ENCODE measurements at regions not wholly inside any gene's neighbourhood (a gene's known extent, or its start where the extent isn't known, plus 50 kb on each side); places are given as distances from the start of the nearest gene placed in this dataset.
A peak's percentile ranks its signal among the peaks of the same experiment; 100 is the strongest.
"Not testable (repeated sequence)": the region's sequence is repeated elsewhere in the genome, so short reads cannot be mapped to it uniquely, and the experiment has no call there.

DNA sequence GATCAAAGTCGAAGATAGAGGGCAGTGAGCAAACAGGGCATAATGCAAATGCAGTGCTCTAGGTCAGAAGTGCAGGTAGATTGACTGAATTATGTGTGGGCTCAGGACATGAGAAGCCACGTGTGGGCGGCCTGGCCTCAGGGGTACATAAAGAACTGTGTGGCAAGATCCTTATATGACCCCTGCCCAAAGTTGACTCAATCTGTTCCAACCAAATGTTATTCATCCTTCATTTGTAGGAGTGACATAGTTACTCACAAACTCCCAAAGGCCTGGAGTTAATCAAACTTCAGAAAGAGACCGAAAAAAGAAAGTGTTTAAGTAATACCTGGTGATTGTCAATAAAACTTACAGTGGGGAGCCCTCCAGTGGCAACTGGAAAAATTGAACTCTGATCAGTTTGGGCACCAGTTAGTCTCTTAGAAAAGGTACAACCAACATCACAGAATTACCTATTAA is 150.4 kb upstream of the FAR2 start:
- DNase-seq: peak; percentile 49

DNA sequence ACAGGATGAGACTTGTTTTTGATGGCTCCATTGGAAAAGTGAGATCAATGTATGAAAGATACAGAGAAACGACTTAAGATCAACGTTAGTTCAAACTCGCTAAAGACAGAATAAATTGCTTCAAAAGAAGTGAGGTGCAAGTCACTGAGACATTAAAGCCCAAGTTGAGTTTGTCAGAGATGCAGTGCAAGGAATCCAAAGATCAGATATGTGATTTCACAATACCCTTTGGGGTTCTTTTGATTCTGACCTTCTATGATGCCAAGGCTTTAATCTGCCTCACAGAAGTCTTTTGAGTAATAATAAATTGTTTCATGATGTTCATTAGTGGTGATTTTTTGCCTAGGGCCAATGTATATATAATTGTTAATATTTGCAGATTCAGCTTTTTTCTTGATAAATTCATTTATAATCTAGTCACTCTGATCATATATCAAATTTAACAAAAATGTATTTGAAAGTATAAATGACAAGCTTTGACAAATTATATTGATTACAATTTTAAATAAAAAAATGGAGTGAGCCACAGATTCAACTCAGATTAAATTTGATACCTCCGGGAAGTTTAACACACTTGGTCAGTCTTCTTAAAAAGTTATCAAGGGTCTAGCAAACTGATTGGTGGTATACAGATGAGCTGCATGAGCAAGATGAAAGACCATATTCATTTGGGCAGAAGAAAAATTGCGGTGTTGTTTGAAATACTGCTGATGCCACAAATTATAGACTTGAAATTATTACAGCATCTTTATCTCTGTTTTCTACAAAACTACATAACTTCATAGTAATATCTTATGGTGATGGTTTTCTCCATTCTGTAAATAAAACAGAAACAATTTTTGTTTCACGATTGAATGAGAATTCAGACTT is 144.8 kb upstream of the FAR2 start:
- DNase-seq: no peak

DNA sequence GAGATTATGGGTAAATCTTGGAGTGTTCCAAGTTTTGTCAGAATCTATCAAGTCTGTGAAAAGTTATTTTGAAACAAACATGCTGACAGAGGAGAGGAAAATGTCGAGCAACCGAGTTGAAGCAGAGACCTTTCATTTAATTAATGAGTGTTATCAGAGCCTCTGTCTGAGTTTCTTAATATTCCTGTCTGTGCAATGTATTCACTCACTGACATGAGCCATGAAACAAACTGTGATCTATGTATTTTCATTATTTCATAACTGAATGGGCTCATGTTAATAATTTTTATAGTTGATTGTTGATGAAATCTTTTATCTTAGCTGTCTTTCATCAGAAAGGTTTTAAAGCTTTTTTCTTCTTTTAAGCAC is 144.2 kb upstream of the FAR2 start:
- no peak for DNase-seq

DNA sequence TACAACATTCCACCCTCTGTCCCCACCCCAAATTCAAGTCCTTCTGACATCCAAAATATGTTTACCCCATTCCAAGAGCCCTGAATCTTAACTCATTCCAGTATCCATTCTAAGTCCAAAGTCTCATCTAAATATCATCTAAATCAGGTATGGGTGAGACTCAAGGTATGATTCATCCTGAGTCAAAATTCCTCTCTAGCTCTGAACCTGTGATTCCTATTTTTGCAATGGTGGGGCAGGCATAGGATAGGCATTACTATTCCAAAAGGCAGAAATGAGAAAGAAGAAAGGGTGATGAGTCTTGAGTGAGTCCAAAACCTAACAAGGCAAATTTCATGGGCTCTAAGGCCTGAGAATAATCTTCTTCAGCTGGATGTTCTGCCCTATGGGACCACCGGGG is 140.3 kb upstream of the FAR2 start:
- no peak for DNase-seq

DNA sequence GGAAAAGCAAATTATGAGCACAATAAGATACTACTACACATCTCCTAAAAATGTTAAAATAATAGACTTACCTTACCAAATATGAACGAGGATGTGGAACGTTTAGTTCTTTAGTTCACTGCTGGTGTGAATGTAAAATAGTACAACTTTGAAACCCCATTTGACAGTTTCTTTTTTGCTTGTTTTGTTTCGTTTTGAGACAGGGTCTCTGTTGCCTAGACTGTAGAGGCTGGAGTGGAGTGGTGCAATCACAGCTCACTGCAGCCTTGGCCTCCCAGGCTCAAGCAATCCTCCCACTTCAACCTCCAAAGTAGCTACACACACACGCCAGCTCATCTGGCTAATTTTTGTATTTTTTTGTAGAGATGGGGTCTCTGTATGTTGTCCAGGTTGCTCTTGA is 136.4 kb upstream of the FAR2 start:
- DNase-seq: no peak

DNA sequence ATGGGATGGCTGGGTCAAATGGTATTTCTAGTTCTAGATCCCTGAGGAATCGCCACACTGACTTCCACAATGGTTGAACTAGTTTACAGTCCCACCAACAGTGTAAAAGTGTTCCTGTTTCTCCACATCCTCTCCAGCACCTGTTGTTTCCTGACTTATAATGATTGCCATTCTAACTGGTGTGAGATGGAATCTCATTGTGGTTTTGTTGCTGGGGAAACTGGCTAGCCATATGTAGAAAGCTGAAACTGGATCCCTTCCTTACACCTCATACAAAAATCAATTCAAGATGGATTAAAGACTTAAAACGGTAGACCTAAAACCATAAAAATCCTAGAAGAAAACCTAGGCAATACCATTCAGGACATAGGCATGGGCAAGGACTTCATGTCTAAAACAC is 131.5 kb upstream of the FAR2 start:
- not testable (repeated sequence) for DNase-seq

DNA sequence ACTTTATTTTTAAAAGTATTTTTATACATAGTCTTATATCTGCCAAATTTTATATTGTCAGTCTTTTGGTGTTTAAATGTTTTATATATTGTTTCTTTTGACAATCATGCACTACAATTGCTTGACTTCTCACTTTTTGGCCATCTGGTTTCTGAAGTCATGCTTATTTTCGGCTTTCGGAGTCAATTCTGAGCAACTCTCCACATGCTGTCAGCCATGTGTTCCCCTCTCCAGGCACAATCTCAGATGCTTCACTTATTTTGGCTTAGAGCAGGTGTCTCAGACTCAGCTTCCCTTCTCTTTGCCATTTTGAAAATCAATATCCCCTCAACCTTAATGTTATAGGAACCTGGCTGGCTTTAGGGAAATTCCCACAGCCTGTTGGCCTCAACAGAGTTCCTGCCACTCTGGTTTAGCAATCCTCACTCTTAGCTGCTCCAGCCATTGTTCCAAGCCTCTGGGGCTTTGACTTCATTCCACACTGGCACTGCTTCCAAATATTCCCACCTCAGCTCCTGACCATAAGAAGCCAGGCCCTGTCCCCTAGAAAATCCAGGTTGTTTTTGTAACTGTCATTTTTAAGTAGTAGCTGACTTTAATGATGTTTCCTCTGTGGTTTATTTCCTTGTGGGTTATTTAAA is 125.5 kb upstream of the FAR2 start:
- no peak for DNase-seq

DNA sequence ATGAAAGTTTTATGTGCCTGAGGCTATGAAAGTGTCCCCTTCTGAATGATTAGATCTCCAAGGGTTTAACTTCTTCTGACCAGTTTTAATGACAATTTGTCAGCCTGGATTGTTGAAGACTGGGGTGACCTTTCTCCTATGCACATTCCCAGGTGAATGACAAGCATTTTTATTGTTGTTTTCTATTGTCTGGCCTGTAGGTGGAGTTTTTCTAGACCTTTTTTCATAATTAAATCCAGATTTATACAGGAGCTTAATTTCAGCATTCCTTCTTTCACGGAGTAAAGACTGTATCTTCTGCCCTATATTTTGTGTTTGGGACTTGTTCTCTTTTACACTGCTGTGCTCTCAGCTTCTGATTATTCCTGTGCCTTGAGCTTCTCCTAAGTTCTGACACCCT is 125.0 kb upstream of the FAR2 start:
- peak; percentile 18 for DNase-seq

DNA sequence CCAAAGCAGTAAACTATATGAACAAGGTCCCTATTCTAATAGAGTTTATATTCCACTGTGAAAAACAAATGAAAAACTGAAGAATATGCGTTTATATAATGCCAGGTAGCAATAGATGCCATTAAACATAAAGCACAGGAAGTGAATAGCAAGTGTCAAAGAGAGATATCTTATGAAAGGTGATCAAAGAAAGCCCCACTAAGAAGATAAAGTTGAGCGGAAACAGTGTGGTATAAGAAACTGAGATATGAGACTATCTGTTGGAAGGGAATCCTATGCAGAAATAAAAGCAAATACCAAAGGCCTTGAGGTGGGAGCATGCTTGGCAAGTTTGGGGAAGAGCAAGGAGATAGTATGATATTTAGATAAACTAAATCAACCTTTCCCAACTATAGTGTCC is 123.1 kb upstream of the FAR2 start:
- DNase-seq: no peak

DNA sequence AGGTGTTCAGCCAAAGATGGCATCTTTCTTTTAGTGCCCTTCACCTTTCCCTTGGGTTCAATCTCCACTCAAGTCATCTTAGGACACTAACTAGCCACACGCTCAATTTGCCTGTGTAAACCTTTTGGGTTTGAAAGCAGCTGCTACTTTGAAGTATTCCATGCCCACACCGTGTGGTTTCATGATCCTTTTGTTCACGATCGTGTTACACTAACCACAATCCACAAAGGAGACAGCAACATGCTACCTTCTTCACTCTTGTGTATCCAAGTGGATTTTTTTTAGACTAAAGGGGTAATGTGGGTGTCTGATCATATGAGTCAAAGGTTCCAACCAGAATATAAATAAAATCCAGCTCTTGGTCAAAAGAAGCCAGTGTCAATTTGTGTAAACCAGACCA is 122.7 kb upstream of the FAR2 start:
- no peak for DNase-seq

DNA sequence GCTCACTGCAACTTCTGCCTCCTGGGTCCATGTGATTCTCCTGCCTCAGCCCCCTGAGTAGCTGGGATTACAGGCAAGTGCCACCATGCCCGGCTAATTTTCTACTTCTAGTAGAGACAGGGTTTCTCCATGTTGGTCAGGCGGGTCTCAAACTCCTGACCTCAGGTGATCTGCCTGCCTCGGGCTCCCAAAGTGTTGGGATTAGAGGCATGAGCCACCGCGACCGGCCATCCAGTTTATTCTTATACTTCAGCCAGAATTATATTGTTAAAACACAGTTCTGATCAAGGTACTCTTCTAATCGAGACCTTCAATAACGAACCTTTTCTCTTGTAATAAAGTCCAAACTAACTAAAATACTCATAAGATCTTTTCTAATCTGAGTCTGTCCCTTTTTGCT is 119.6 kb upstream of the FAR2 start:
- not testable (repeated sequence) for DNase-seq

DNA sequence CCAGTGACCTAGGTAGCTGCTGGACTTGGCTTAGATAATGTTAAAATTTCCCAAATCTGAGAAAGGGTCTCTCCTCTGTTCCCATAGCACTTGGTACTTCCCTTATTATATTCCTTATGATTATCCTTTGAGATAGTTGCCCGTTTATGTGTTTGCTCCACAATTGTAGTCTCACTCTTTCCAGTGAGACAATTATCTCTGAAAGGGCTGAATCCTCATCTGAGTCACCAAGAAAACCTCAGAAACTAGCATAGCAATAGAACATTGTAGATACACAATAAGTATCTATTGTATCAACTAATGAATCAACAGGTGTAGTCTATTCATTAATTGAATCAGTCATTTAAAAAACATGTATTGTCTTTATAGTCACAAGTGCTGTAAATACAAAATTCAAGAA is 119.1 kb upstream of the FAR2 start:
- DNase-seq: no peak

DNA sequence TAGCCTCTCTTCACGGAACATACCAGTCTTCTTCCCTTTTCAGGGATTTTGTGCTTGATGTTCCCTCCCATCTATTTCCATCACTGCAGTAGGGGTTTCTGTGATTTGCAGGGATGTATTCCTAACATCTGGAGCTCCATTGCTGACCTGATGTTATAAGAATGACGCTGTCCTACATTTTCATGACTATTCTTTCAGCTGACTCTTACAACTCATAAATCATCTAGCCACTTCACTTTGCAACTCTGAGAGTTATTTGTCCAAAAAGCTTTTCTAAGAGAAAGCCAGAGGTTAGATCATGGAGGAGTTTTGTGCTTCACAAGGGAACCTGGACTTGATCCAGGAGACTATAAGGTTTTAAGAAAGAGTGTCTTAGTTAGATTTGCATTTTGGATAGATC is 116.6 kb upstream of the FAR2 start:
- DNase-seq: no peak

DNA sequence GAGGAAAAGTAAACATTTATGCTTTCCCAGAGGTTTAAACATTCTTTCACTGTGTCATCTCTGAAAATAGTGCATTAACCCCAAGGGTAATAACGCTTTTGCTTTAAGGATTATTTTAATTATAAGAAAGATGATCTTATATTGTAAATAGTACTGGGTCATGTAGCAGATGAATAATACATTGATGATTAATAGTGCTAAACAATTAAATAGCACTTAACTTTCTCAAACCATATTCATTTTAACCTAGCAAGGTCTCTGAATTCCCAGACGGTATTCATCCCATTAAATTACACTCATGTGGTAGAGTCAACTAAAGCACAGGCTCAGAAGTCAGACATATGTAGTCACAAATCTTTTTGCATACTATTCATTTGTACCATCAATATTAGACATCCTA is 115.6 kb upstream of the FAR2 start:
- no peak for DNase-seq

DNA sequence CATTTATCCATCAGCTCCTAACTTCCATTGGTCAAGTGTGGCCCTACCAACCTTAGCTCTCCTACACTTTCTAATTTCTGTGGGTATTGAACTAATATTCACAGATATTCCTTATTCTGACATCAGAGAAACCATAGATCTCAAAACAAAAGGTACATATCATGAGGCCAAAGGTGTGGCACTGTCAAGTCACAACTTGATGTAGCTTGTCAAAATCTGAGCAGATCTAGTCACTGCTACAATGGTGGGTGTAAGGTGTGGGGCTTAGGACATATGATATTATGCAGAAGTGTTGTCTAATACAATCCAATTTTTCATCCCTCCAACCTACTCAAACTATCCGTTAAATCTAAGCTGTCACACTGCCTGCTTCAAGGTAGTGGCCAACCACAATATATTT is 114.0 kb upstream of the FAR2 start:
- DNase-seq: no peak

DNA sequence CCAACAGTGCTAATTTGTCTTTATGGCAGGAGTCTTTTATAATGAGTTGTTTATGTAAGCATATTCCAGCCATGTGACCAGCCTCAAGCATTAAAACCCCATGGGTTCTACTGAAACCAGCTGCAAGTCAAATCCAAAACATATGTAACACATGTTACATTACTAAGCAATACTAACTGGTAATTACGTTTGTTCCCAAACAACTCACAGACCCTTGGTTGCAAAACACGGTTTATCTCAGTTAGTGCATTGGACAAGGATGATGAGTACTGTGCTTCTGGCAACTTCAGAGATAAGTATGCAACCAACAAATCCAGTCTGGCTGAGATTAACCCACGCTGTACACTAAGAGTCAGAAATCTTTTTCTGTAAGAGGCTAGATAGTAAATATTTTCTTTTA is 110.1 kb upstream of the FAR2 start:
- peak; percentile 85 for DNase-seq

DNA sequence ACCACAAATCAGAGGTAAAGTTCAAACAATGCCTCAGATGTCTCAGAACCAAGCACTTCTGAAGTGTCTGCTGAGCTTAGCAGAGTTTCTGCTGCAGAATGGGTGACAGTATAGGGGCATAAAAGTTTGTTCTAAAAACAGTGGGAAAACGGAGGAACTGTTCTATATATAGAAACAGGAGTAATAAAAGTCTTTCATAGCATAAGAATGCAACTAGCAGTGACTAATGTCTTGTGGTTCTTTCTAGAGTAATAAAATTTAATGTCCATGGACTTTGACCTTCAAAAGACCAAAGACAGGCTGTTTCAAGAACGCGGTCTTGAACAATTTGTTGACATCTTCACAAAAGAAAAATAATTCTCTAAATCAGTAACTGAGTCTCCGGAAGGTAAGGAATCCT is 107.5 kb upstream of the FAR2 start:
- peak; percentile 94 for DNase-seq

DNA sequence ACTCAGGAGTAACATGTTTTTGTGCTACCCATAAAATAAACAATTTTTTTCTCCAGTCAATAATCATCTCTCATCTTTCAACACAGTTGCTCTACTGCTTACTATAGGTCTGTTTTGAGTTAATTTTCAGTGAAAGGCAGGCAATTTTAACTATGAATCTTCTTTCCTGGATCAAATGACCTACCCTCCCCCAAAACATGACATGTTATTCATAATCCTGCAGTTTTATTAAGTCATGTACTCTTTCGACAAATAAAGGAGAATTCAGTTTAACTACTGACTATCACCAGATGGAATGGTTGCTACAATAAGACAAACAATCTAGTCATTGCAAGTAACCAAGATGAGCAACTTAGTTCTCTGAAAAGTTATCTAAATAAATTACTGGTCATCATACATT is 106.0 kb upstream of the FAR2 start:
- peak; percentile 79 for DNase-seq

DNA sequence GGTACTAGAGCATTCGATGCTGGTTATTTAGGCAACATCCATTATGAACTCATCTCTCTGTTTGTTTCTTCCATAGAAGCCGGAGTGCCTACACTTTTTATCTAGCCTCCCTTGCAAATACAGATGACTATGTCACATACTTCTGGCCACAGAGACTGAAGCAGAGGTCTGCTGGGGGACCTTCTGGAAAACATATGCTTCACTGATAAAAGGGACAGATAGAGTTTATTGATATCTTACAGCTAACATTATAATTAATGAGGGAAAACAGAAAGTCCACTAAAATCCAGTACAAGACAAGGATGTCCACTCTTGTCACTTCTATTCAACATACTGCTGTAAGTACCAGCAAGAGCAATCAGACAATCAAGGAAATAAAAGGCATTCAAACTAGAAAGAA is 104.3 kb upstream of the FAR2 start:
- DNase-seq: no peak

DNA sequence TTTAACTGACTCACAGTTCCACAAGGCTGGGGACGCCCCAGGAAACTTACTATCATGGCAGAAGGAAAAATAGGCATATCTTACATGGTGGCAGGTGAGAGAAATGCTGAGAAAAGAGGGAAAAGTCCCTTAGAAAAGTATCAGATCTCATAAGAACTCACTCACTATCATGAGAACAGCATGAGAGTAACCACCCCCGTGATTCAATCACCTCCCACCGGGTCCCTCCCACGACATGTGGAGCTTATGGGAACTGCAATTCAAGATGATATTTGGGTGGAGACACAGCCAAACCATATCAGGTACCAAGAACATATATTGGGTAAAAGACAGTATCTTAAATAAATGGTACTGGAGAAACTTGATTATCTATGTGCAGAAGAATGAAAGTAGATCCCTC is 100.3 kb upstream of the FAR2 start:
- no peak for DNase-seq

DNA sequence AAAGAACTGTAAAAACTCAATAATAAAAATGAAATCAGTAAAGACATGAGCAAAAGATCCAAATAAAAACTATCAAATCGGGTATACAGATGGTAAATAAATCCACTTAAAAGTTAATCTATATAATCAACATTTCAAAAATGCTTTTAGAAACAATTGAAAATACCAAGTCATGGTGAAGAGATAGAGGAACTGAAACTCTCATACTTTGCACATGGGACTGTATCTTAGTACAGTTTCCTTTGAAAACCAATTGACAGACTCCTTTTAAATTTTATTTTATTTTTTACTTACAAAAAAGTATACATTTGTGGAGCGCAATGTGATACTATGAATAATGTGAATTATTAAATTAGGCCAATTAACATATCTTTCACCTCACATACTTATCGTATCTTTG is 98.6 kb upstream of the FAR2 start:
- DNase-seq: no peak

DNA sequence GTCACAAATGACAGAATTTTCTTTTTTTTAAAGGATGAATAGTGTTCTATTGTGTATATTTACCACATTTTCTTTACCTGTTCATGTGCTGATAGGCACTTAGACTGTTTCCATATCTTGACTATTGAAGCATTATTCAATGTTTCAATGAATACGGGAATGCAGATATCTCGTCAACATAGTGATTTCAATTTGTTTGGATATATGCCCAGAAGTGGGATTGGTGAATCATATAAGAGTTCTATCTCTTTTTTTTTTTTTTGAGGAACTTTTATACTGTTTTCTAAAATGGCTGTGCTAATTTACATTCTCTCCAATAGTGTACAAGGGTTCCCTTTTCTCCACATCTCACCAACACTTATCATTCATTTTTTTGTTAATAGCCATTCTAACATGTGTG is 97.9 kb upstream of the FAR2 start:
- peak; percentile 35 for DNase-seq

DNA sequence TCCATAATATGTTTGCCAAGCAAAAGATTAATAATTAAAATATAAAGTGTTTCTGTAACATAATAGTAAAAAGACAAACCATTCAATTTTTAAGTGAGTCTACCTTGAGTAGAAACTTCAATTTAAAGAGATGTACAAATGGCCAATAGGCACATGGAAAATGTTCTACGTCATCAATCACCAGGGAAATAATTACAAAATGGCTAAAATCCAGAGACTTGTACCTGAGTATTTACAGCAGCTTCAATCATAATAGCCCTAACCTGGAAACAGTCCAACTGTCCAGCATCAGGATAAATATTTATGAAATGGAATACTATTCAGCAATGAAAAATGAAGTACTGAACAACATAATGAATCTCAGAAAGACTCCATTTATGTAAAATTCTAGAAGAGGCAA is 95.5 kb upstream of the FAR2 start:
- no peak for DNase-seq

DNA sequence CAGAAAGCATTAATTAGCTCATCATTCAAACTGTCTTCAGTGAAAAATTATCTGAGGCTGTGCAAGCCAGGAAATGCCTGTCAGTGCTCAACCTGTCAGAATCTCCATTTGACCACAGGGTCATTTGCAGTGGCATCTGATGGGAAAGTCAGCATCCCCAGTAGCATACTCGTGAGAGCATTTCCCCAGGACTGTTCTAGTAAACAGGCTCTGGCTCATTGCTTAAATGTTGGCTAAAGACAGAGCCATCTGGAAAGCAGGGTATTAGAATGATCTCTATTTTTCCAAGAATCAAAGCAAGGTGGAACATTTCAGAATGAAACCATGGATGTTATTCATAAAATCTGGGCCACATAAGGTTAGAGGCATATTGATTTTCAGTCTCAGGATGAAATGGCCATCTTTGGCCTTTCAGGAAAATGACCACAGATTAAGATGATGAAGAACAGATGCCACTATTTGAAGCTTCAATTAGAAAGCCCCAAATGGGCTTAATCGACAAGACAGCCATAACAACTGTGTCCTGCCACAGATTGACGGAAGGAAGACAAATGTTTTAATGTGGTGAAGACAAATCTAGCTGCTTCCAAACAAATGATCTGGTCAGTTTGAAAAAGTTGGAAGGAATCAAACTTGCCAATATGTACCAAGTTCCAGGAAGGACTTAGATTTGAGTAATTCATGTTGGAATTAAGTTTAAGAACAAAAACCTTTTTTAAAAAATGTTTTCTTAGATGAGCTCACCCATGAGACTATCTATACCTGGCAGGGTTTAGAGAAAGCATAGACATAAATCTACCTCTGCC is 94.0 kb upstream of the FAR2 start:
- DNase-seq: no peak
